ENCODE measurements at regions not wholly inside any gene's neighbourhood (a gene's known extent, or its start where the extent isn't known, plus 50 kb on each side); places are given as distances from the start of the nearest gene placed in this dataset.

DNA sequence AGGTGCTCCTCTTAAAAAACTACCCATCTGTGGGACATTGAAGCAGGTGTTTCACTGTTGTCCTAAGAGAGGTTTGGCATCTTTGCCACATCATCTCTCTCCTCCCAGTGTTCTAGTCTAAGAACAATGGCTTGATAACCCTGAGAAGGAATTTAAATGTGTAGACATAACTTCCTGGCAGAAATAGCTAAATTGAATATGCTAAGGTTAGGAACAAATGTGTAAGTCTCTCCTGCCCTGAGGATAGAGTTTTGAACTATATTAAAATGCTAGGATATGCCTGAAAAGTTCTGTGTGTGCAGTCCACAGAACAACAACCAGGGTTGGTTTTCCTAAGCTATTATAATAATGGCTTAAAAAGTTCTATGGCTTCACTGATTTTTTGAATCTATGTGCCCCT is 106.6 kb downstream of the LRRC70 start:
- TF ChIP-seq, protein P1, sequence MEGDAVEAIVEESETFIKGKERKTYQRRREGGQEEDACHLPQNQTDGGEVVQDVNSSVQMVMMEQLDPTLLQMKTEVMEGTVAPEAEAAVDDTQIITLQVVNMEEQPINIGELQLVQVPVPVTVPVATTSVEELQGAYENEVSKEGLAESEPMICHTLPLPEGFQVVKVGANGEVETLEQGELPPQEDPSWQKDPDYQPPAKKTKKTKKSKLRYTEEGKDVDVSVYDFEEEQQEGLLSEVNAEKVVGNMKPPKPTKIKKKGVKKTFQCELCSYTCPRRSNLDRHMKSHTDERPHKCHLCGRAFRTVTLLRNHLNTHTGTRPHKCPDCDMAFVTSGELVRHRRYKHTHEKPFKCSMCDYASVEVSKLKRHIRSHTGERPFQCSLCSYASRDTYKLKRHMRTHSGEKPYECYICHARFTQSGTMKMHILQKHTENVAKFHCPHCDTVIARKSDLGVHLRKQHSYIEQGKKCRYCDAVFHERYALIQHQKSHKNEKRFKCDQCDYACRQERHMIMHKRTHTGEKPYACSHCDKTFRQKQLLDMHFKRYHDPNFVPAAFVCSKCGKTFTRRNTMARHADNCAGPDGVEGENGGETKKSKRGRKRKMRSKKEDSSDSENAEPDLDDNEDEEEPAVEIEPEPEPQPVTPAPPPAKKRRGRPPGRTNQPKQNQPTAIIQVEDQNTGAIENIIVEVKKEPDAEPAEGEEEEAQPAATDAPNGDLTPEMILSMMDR (IDR thresholded peaks at IDR 0.05; ENCODE audit: insufficient read depth in 1 of 2, low read depth in 1 of 2, low read length in 1 of 2, severe bottlenecking in 1 of 2, unreplicated experiment in 1 of 2): no peak
- intact Hi-C loops (cut with micrococcal nuclease; ENCODE audit: unreplicated experiment): no loop called here
- CTCF ChIA-PET: no interaction called here
- no peaks in the 10 kb centered on the region for H3K36me3 ChIP-seq (ENCODE audit: control insufficient read depth, insufficient read depth, low read length)
- POLR2A ChIA-PET: no interaction called here
- no peak overlapping the region for H3K27ac Mint-ChIP-seq (ENCODE audit: unreplicated experiment)
- no peaks in the 10 kb centered on the region for H3K4me1 ChIP-seq
- no TSS peak for BruUV-seq (replicated peaks)
- H3K4me1 Mint-ChIP-seq (ENCODE audit: low read depth, unreplicated experiment): no peaks in the 10 kb centered on the region
- no peaks in the 10 kb centered on the region for H3K36me3 Mint-ChIP-seq (ENCODE audit: insufficient read depth, unreplicated experiment)
- H3K9me3 ChIP-seq: 0 out of 2 replicates have a peak, but pooled peaks cover 3% of the 10 kb centered on the region
- no peak overlapping the region for H3K4me3 ChIP-seq (ENCODE audit: low read depth, low read length)
- H3K4me3 Mint-ChIP-seq (ENCODE audit: unreplicated experiment): no peak overlapping the region
- DNase-seq: no peak
- peaks cover under 1% of the 10 kb centered on the region for H3K9me3 Mint-ChIP-seq (ENCODE audit: unreplicated experiment)
- no peaks in the 10 kb centered on the region for H3K27me3 ChIP-seq (replicated peaks; ENCODE audit: control insufficient read depth, insufficient read depth, low read length)
- no peaks in the 10 kb centered on the region for H3K27me3 Mint-ChIP-seq (ENCODE audit: insufficient read depth, unreplicated experiment)

DNA sequence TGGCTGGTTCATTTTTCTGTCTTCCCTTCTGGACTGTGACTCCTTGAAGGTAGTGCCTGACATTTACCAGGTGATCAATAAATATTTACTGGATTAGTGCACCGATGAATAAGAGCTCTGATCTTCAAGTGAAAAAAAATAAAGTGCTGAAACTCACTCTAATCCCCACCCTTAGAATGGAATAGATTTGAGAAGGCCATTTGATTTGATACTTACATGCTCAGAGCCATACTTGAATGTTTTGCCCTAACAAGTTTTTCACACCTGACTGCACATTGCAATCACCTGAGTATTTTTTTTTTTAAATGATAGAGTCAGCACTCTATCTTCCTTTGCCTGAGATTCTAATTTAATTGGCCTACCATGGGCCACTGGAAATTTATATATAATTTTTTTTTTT is 105.7 kb downstream of the LRRC70 start:
- H3K27me3 Mint-ChIP-seq (ENCODE audit: insufficient read depth, unreplicated experiment): no peaks in the 10 kb centered on the region
- H3K9me3 Mint-ChIP-seq (ENCODE audit: unreplicated experiment): peaks cover 9% of the 10 kb centered on the region
- ChIA-PET POLR2A (no interaction called here), CTCF (no interaction called here)
- no peaks in the 10 kb centered on the region for H3K4me1 ChIP-seq
- no peaks in the 10 kb centered on the region for H3K36me3 ChIP-seq (ENCODE audit: control insufficient read depth, insufficient read depth, low read length)
- H3K27ac Mint-ChIP-seq (ENCODE audit: unreplicated experiment): no peak overlapping the region
- H3K9me3 ChIP-seq: 0 out of 2 replicates have a peak, but pooled peaks cover 9% of the 10 kb centered on the region
- H3K4me3 Mint-ChIP-seq (ENCODE audit: unreplicated experiment): no peak overlapping the region
- no peaks in the 10 kb centered on the region for H3K27me3 ChIP-seq (replicated peaks; ENCODE audit: control insufficient read depth, insufficient read depth, low read length)
- H3K4me1 Mint-ChIP-seq (ENCODE audit: low read depth, unreplicated experiment): no peaks in the 10 kb centered on the region
- TF ChIP-seq, protein P1 (IDR thresholded peaks at IDR 0.05; ENCODE audit: insufficient read depth in 1 of 2, low read depth in 1 of 2, low read length in 1 of 2, severe bottlenecking in 1 of 2, unreplicated experiment in 1 of 2): no peak
- no peak overlapping the region for H3K4me3 ChIP-seq (ENCODE audit: low read depth, low read length)
- no peak for DNase-seq
- BruUV-seq (replicated peaks): no TSS peak
- intact Hi-C loops (cut with micrococcal nuclease; ENCODE audit: unreplicated experiment): no loop called here
- H3K36me3 Mint-ChIP-seq (ENCODE audit: insufficient read depth, unreplicated experiment): no peaks in the 10 kb centered on the region

DNA sequence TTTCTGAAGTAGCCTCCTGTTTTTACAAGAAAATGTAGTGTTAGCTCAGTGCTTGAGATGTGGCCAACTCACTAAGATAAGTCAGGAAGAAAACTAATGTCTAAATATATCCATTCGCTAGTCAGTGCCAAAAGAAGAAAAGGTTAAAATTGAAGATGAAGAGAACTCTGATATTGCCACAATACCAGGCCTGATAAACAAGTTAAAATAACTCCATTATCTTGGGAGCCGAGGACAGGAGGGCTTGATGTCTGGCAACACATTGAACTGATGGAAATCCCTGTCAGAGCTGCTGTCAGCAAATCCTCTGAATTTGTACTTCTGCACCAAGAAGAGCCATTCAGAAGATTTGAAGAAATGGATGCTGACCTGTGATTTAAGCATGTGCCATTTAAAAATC is 103.4 kb downstream of the LRRC70 start:
- intact Hi-C loops (cut with micrococcal nuclease; ENCODE audit: unreplicated experiment): no loop called here
- H3K4me3 Mint-ChIP-seq (ENCODE audit: unreplicated experiment): no peak overlapping the region

More for the DNA sequence above, 103.4 kb downstream of the LRRC70 start:
- no peak for DNase-seq
- Histone ChIP-seq H3K36me3 (ENCODE audit: control insufficient read depth, insufficient read depth, low read length) (no peaks in the 10 kb centered on the region), H3K4me1 (no peaks in the 10 kb centered on the region), H3K27me3 (replicated peaks; ENCODE audit: control insufficient read depth, insufficient read depth, low read length) (no peaks in the 10 kb centered on the region), H3K4me3 (ENCODE audit: low read depth, low read length) (no peak overlapping the region), H3K9me3 (peaks cover 13% of the 10 kb centered on the region; the same call in 1 of the 2 replicates)
- POLR2A ChIA-PET: no interaction called here
- Mint-ChIP-seq H3K27me3 (ENCODE audit: insufficient read depth, unreplicated experiment) (no peaks in the 10 kb centered on the region), H3K27ac (ENCODE audit: unreplicated experiment) (no peak overlapping the region), H3K36me3 (ENCODE audit: insufficient read depth, unreplicated experiment) (no peaks in the 10 kb centered on the region), H3K9me3 (ENCODE audit: unreplicated experiment) (peaks cover 24% of the 10 kb centered on the region), H3K4me1 (ENCODE audit: low read depth, unreplicated experiment) (no peaks in the 10 kb centered on the region)
- CTCF ChIA-PET: no interaction called here
- no TSS peak for BruUV-seq (replicated peaks)
- TF ChIP-seq, protein P1 (IDR thresholded peaks at IDR 0.05; ENCODE audit: insufficient read depth in 1 of 2, low read depth in 1 of 2, low read length in 1 of 2, severe bottlenecking in 1 of 2, unreplicated experiment in 1 of 2): no peak
